ENCODE measurements at regions not wholly inside any gene's neighbourhood (a gene's known extent, or its start where the extent isn't known, plus 50 kb on each side); places are given as distances from the start of the nearest gene placed in this dataset.

GRCh38 chr14:48526307-48526706, 850.9 kb upstream of the MDGA2 start:
- ATAC-seq, result no peak
- no peaks in the 10 kb centered on the region for H3K36me3 Mint-ChIP-seq (ENCODE audit: insufficient read depth)
- no peaks in the 10 kb centered on the region for H3K4me1 Mint-ChIP-seq (ENCODE audit: low read depth)
- no peak overlapping the region for H3K4me3 Mint-ChIP-seq
- DNase-seq, result no peak
- H3K9me3 Mint-ChIP-seq, result peaks cover 3% of the 10 kb centered on the region
- no peaks in the 10 kb centered on the region for H3K27me3 Mint-ChIP-seq (ENCODE audit: low read depth)

GRCh38 chr14:48504921-48505320, 829.5 kb upstream of the MDGA2 start:
- no peak for ATAC-seq
- Mint-ChIP-seq H3K4me3 (no peak overlapping the region), H3K9me3 (no peaks in the 10 kb centered on the region), H3K27me3 (ENCODE audit: low read depth) (no peaks in the 10 kb centered on the region), H3K36me3 (ENCODE audit: insufficient read depth) (no peaks in the 10 kb centered on the region), H3K4me1 (ENCODE audit: low read depth) (no peaks in the 10 kb centered on the region)
- DNase-seq, result no peak

- peaks cover 13% of the 10 kb centered on the region for H3K9me3 Mint-ChIP-seq
- no peak for ATAC-seq
- no peaks in the 10 kb centered on the region for H3K27me3 Mint-ChIP-seq (ENCODE audit: low read depth)
- H3K36me3 Mint-ChIP-seq (ENCODE audit: insufficient read depth), result no peaks in the 10 kb centered on the region
- no peak overlapping the region for H3K4me3 Mint-ChIP-seq
- no peak for DNase-seq
- no peaks in the 10 kb centered on the region for H3K4me1 Mint-ChIP-seq (ENCODE audit: low read depth)
Measured at GRCh38 chr14:48490756-48491155, 815.4 kb upstream of the MDGA2 start.

GRCh38 chr14:48473944-48474343, 798.5 kb upstream of the MDGA2 start:
- Mint-ChIP-seq H3K9me3 (peaks cover 6% of the 10 kb centered on the region), H3K27me3 (ENCODE audit: low read depth) (no peaks in the 10 kb centered on the region), H3K4me3 (no peak overlapping the region), H3K36me3 (ENCODE audit: insufficient read depth) (no peaks in the 10 kb centered on the region), H3K4me1 (ENCODE audit: low read depth) (no peaks in the 10 kb centered on the region)
- no peak for ATAC-seq
- no peak for DNase-seq

- Mint-ChIP-seq H3K27me3 (ENCODE audit: low read depth) (no peaks in the 10 kb centered on the region), H3K9me3 (peaks cover 4% of the 10 kb centered on the region), H3K4me1 (ENCODE audit: low read depth) (no peaks in the 10 kb centered on the region), H3K4me3 (no peak overlapping the region), H3K36me3 (ENCODE audit: insufficient read depth) (no peaks in the 10 kb centered on the region)
- ATAC-seq, result no peak
- DNase-seq, result no peak
Measured at GRCh38 chr14:48456051-48456450, 780.6 kb upstream of the MDGA2 start.

GRCh38 chr14:48454887-48455286, 779.5 kb upstream of the MDGA2 start:
- Mint-ChIP-seq H3K36me3 (ENCODE audit: insufficient read depth) (no peaks in the 10 kb centered on the region), H3K9me3 (peaks cover 4% of the 10 kb centered on the region), H3K4me1 (ENCODE audit: low read depth) (no peaks in the 10 kb centered on the region), H3K27me3 (ENCODE audit: low read depth) (no peaks in the 10 kb centered on the region), H3K4me3 (no peak overlapping the region)
- no peak for DNase-seq
- ATAC-seq, result no peak

GRCh38 chr14:48452437-48452995, 777.1 kb upstream of the MDGA2 start:
- ATAC-seq (no peak), DNase-seq (no peak)
- Mint-ChIP-seq H3K4me3 (no peak overlapping the region), H3K9me3 (peaks cover 7% of the 10 kb centered on the region), H3K4me1 (ENCODE audit: low read depth) (no peaks in the 10 kb centered on the region), H3K27me3 (ENCODE audit: low read depth) (no peaks in the 10 kb centered on the region), H3K36me3 (ENCODE audit: insufficient read depth) (no peaks in the 10 kb centered on the region)

- no peak for ATAC-seq
- Mint-ChIP-seq H3K9me3 (no peaks in the 10 kb centered on the region), H3K36me3 (ENCODE audit: insufficient read depth) (no peaks in the 10 kb centered on the region), H3K27me3 (ENCODE audit: low read depth) (no peaks in the 10 kb centered on the region), H3K4me3 (no peak overlapping the region), H3K4me1 (ENCODE audit: low read depth) (no peaks in the 10 kb centered on the region)
- DNase-seq, result no peak
Measured at GRCh38 chr14:48435221-48435620, 759.8 kb upstream of the MDGA2 start.

- H3K27me3 Mint-ChIP-seq (ENCODE audit: low read depth), result no peaks in the 10 kb centered on the region
- H3K4me1 Mint-ChIP-seq (ENCODE audit: low read depth), result no peaks in the 10 kb centered on the region
- peaks cover 4% of the 10 kb centered on the region for H3K9me3 Mint-ChIP-seq
- no peaks in the 10 kb centered on the region for H3K36me3 Mint-ChIP-seq (ENCODE audit: insufficient read depth)
- no peak overlapping the region for H3K4me3 Mint-ChIP-seq
- ATAC-seq (no peak), DNase-seq (no peak)
Measured at GRCh38 chr14:48430805-48431204, 755.4 kb upstream of the MDGA2 start.

GRCh38 chr14:48429512-48429911, 754.1 kb upstream of the MDGA2 start:
- no peak for DNase-seq
- H3K4me1 Mint-ChIP-seq (ENCODE audit: low read depth), result no peaks in the 10 kb centered on the region
- H3K4me3 Mint-ChIP-seq, result no peak overlapping the region
- no peaks in the 10 kb centered on the region for H3K27me3 Mint-ChIP-seq (ENCODE audit: low read depth)
- H3K9me3 Mint-ChIP-seq, result peaks cover 7% of the 10 kb centered on the region
- ATAC-seq, result no peak
- no peaks in the 10 kb centered on the region for H3K36me3 Mint-ChIP-seq (ENCODE audit: insufficient read depth)

GRCh38 chr14:48417715-48418500, 742.5 kb upstream of the MDGA2 start:
- no peaks in the 10 kb centered on the region for H3K27me3 Mint-ChIP-seq (ENCODE audit: low read depth)
- H3K4me3 Mint-ChIP-seq, result no peak overlapping the region
- H3K9me3 Mint-ChIP-seq, result peaks cover 16% of the 10 kb centered on the region
- DNase-seq (no peak), ATAC-seq (no peak)
- no peaks in the 10 kb centered on the region for H3K4me1 Mint-ChIP-seq (ENCODE audit: low read depth)
- H3K36me3 Mint-ChIP-seq (ENCODE audit: insufficient read depth), result no peaks in the 10 kb centered on the region

GRCh38 chr14:48401321-48401720, 725.9 kb upstream of the MDGA2 start:
- no peaks in the 10 kb centered on the region for H3K9me3 Mint-ChIP-seq
- H3K36me3 Mint-ChIP-seq (ENCODE audit: insufficient read depth), result no peaks in the 10 kb centered on the region
- no peaks in the 10 kb centered on the region for H3K4me1 Mint-ChIP-seq (ENCODE audit: low read depth)
- ATAC-seq (no peak), DNase-seq (no peak)
- no peaks in the 10 kb centered on the region for H3K27me3 Mint-ChIP-seq (ENCODE audit: low read depth)
- H3K4me3 Mint-ChIP-seq, result no peak overlapping the region

GRCh38 chr14:48398675-48399282, 723.4 kb upstream of the MDGA2 start:
- no peaks in the 10 kb centered on the region for H3K27me3 Mint-ChIP-seq (ENCODE audit: low read depth)
- H3K4me1 Mint-ChIP-seq (ENCODE audit: low read depth), result no peaks in the 10 kb centered on the region
- no peaks in the 10 kb centered on the region for H3K9me3 Mint-ChIP-seq
- H3K4me3 Mint-ChIP-seq, result no peak overlapping the region
- H3K36me3 Mint-ChIP-seq (ENCODE audit: insufficient read depth), result no peaks in the 10 kb centered on the region
- ATAC-seq (no peak), DNase-seq (no peak)

- Mint-ChIP-seq H3K27me3 (ENCODE audit: low read depth) (no peaks in the 10 kb centered on the region), H3K4me1 (ENCODE audit: low read depth) (no peaks in the 10 kb centered on the region), H3K4me3 (no peak overlapping the region), H3K36me3 (ENCODE audit: insufficient read depth) (no peaks in the 10 kb centered on the region), H3K9me3 (peaks cover 4% of the 10 kb centered on the region)
- DNase-seq, result no peak
- no peak for ATAC-seq
Measured at GRCh38 chr14:48391661-48392060, 716.3 kb upstream of the MDGA2 start.

GRCh38 chr14:48390346-48390745, 714.9 kb upstream of the MDGA2 start:
- no peak overlapping the region for H3K4me3 Mint-ChIP-seq
- H3K9me3 Mint-ChIP-seq, result peaks cover 4% of the 10 kb centered on the region
- DNase-seq, result no peak
- no peaks in the 10 kb centered on the region for H3K36me3 Mint-ChIP-seq (ENCODE audit: insufficient read depth)
- H3K27me3 Mint-ChIP-seq (ENCODE audit: low read depth), result no peaks in the 10 kb centered on the region
- H3K4me1 Mint-ChIP-seq (ENCODE audit: low read depth), result no peaks in the 10 kb centered on the region
- ATAC-seq, result no peak
